RPMI7951 (cell line): ENCODE measurements at regions not wholly inside any gene's neighbourhood (a gene's known extent, or its start where the extent isn't known, plus 50 kb on each side); places are given as distances from the start of the nearest gene placed in this dataset.
"Not testable (repeated sequence)": the region's sequence is repeated elsewhere in the genome, so short reads cannot be mapped to it uniquely, and the experiment has no call there.

Source experiments
- DNase-seq: peaks from one replicate; pipeline ENCODE4 v3.0.0-alpha.2; 2012; ENCODE audit warnings: low read depth

- no peak for DNase-seq
These were observed 86.1 kb downstream of the RAP2A start for GRCh38 chr13:97520061-97520460.

DNA sequence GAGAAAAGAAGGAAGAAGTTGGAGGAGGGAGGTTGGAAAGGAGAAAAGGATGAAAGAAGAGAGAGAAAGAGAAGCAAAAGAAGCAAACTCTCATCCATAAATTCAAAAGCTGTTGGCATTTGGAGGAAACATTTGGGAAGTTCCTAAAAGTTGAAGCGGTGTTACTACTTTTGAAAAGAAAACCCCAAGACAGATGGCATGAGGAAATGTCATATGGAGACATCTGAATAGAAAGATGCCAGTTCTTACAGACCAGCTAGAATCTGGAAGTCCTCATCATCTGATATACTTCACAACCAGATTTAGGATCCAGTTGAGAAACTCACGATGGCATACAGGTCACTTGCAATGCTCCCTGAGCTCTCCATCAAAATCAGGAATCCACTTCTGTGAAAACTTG, 86.9 kb downstream of the RAP2A start:
- no peak for DNase-seq

- no peak for DNase-seq
These were observed 87.8 kb downstream of the RAP2A start for GRCh38 chr13:97521726-97522125.

DNA sequence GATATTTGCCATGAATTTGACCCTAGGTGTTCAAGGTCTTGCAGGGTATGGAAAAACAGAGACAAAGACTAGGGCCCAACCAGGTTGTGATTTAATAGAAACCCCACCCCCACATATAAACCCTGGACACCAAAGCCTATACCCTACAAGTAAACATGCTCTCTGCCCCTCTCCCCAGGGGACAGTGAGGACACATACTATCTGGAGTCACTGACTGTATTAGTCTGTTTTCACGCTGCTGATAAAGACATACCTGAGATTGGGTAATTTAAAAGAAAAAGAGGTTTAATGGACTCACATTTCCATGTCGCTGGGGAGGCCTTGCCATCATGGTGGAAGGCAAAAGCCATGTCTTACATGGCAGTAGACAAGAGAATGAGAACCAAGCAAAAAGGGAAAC, 88.3 kb downstream of the RAP2A start:
- DNase-seq = no peak

DNA sequence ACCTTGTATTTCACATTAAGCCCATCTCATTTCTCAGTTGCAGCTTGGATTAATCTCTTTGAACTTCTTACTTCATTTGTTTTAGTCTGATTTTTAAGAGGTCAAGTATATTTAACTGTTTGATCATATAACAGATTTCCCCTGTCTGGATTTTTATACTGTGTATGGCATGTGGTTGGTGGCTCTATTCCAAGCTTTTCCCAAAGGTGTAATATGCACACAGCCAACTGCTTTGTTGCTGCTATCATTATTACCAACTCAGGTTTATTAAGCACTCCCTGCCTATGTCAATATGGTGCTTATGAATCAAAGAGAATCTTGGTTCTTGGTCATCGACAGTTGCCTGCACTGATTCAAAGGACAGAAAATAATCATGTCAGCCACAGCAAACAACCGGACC, 92.6 kb downstream of the RAP2A start:
- no peak for DNase-seq

GRCh38 chr13:97528518-97528917, 94.5 kb downstream of the RAP2A start:
- no peak for DNase-seq

GRCh38 chr13:97534540-97534939, 100.6 kb downstream of the RAP2A start:
- DNase-seq = no peak

DNA sequence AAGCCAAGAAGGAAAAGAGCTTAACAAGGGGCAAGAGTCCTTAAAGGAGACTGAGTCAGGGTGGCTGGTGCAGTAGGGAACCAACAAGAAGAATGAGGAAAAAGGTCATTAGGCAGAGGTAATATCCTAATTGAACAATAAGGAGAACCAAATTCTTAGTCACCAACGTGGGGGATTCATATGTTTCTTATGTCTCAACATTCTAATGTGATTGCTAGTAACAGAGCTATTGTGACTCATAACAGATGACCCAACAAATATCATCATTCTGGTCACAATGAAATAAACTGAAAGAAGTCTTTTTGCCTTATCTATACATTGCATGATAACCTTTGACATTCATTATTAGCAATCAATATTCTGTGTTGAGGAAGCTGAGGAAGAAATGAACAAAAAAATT, 101.6 kb downstream of the RAP2A start:
- no peak for DNase-seq

DNA sequence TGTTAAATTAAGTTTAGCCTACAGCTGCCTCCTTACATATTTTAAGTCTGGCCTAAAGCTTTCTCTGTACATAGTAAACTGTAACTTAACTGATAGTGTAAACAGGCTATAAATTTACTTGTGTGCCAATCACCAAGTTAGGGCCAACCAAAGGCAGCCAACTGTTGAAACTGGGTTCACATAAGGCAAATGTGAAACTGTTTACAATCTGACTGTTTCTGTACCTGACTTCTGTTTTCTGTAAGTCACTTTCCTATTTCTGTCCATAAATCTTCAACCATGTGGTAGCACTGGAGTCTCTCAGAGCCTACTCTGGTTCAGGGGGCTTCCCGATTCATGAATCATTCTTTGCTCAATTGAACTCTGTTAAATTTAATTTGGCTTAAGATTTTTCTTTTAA, 103.1 kb downstream of the RAP2A start:
- DNase-seq = no peak

GRCh38 chr13:97538203-97538602, 104.2 kb downstream of the RAP2A start:
- no peak for DNase-seq

DNA sequence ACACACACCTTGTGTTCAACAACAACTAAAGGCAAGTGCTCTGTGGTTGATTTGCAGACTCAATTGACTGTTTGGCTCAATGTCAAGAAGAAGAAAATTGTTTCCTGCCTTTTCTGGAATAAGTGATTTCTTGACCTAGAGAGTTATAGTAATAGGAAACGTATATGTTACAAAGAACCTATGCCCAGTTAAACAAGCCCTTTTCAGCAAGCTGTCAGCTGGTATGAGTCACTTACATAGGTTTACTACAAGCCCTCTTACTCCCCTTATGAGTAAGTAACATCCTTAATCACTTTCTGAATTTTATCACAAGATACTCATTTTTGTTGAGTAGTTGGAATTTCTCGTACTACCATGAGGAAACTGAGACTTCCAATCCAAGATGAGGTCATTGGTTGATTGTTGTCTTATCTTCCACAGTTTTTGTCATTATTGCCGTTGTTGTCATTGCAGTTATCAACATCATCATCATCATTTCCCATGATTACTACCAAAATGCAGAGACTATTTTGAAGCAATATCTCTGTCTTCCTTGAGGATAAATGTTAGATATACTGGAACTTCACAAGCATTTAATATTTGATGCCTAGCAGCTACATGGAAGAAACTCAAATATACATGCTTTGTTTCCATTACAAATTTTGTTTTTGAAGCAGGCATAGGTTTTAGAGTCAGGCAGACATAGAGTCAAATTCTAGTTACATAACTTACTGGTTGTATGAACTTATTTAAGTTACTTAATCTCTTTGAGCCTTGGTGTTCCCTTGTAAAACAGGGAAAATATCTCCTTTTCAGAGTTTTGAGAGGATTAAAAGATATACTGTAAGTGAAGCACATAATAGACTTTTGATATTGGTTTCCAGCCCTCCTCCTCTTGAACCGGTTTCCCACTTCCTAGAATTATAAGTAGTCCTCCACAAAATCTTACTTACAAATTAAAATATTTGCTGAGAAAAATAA, 106.0 kb downstream of the RAP2A start:
- no peak for DNase-seq

- DNase-seq = no peak
These were observed 106.7 kb downstream of the RAP2A start for GRCh38 chr13:97540696-97541095.

- DNase-seq = no peak
These were observed 108.2 kb downstream of the RAP2A start for GRCh38 chr13:97542102-97542685.

DNA sequence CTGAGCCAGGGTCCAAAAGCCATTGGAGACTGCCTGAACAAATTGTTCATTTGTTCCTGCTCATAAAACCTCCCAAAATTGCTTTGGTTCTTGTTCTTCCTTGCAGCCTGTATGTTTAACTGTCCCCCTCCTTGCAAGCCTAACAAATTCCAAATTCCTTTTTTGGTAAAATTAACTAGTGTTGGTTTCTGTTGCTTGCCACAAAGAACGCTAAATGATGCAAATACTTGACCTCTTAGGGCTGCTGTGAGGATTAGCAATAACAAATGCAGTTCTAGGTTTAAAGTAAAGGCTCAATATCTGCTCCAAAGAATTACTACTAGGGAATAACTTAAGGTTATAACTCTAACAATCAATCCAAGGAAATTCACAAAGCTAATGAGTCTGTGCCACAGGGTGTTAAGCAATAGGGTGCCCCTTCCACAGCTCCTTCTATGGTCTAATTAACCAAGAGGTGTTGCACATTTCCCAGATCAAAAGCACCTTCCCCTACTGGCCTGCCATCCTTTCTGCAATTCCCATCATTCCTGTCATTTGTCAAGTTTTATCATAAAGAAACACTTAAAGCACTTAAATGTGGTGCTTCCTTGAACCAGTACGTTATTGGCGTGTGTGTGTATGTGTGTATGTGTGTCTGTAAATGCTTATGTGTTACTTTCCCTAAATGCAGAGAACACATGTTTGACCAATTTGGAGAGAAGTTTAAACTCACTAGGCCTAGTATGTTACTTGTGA, 110.2 kb downstream of the RAP2A start:
- no peak for DNase-seq

- not testable (repeated sequence) for DNase-seq
These were observed 111.1 kb downstream of the RAP2A start for GRCh38 chr13:97544971-97545499.

GRCh38 chr13:97548138-97548537, 114.2 kb downstream of the RAP2A start:
- DNase-seq = no peak

DNA sequence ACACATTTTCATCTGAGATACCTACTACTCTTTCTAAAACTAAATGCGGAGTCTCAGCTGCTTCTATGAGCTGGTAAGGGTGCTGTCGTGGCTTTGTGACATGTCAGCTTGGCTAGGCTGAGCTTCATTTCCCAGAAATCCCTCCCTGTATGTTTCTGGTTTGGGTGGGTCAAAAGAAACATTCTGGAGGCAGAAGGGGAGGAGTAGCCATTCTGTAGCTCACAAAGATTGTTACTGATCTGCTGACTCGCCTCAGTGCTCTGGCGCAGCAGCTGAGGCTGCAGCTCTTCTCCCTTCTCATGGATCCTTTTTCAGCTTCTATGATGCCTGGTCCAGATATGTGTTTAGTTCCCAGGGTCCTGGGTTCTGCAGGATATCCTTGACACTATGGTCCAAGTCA, 114.7 kb downstream of the RAP2A start:
- DNase-seq = no peak

GRCh38 chr13:97549201-97549600, 115.2 kb downstream of the RAP2A start:
- no peak for DNase-seq

- DNase-seq = no peak
These were observed 120.5 kb downstream of the RAP2A start for GRCh38 chr13:97554496-97554895.

GRCh38 chr13:97555034-97555433, 121.1 kb downstream of the RAP2A start:
- DNase-seq = no peak

DNA sequence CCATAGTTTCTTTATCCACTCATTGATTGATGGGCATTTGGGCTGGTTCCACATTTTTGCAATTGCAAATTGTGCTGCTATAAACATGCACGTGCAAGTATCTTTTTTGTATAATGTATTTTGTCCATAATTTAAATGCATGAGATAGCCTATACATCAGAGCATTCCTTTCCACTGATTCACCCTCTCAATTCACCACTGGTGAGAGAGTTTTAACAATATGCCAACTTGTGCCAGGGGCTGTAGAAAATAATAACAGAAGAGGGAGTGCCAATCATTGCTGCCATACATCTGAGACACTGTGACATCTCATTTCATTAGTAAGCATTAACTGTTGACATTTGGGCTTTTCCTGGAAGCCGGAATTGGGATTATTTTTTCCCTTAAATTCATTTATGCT, 125.1 kb downstream of the RAP2A start:
- DNase-seq = no peak

DNA sequence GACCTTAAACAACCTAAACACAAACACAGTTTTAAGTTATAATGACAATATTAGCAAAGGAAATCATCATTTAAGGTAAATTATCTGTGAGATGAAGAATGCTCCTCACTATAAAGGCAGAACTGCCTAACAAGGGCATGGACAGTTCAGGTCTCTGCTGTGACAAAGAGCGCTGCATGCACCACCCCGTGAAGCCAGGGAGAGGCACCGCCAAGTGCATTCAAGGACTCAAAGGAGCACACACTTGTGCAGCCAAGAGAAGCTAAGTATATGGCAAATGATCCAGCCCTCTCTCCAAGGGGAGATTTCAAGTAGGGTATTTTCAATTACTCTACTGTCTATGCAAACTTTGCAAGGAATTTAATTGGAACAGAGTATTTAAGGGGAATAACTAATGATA, 126.0 kb downstream of the RAP2A start:
- DNase-seq = no peak
